ENCODE measurements at regions not wholly inside any gene's neighbourhood (a gene's known extent, or its start where the extent isn't known, plus 50 kb on each side); places are given as distances from the start of the nearest gene placed in this dataset.

- no peaks in the 10 kb centered on the region for H3K4me1 ChIP-seq (ENCODE audit: control insufficient read depth in 4 of 4, insufficient read depth in 4 of 4, low read length in 3 of 4)
Measured at GRCh38 chr10:108336836-108337235, 1172.3 kb upstream of the SORCS1 start.

GRCh38 chr10:108327706-108328105 lies 1163.2 kb upstream of the SORCS1 start:
- no peak overlapping the region for H3K4me3 ChIP-seq (ENCODE audit: low read depth in 1 of 3, low read length in 3 of 3)
- H3K27me3 ChIP-seq (ENCODE audit: control insufficient read depth in 4 of 4, insufficient read depth in 4 of 4, low read length in 3 of 4): no peaks in the 10 kb centered on the region
- H3K9me3 ChIP-seq (ENCODE audit: control insufficient read depth in 4 of 4, low read length in 3 of 4): no peaks in the 10 kb centered on the region
- DNase-seq (ENCODE audit: low spot score): no peak
- no peaks in the 10 kb centered on the region for H3K4me1 ChIP-seq (ENCODE audit: control insufficient read depth in 4 of 4, insufficient read depth in 4 of 4, low read length in 3 of 4)
- H3K36me3 ChIP-seq (ENCODE audit: control insufficient read depth in 4 of 4, insufficient read depth in 3 of 4, low read depth in 1 of 4, low read length in 3 of 4): no peaks in the 10 kb centered on the region
- TF ChIP-seq RXRA (IDR thresholded peaks at IDR 0.05) (no peak), RAD21 (IDR thresholded peaks at IDR 0.05) (no peak), MAX (IDR thresholded peaks at IDR 0.05) (no peak), SP1 (IDR thresholded peaks at IDR 0.05) (no peak), CTCF (IDR thresholded peaks at IDR 0.05; ENCODE audit: low read depth, low read length, missing input control) (no peak), YY1 (IDR thresholded peaks at IDR 0.05) (no peak), EGR1 (IDR thresholded peaks at IDR 0.05; ENCODE audit: low read depth in 2 of 2) (no peak), TAF1 (conservative IDR thresholded peaks at IDR 0.05) (no peak)
- H3K27ac ChIP-seq (ENCODE audit: low read depth in 1 of 2, low read length in 2 of 2): no peak overlapping the region
- H3K9ac ChIP-seq (ENCODE audit: low read depth in 1 of 2, low read length in 2 of 2): no peak overlapping the region
- 83% methylated on average over 3 of the region's 3 CpGs for WGBS

More at GRCh38 chr10:108336836-108337235, 1172.3 kb upstream of the SORCS1 start:
- Histone ChIP-seq H3K27ac (ENCODE audit: low read depth in 1 of 2, low read length in 2 of 2) (no peak overlapping the region), H3K27me3 (ENCODE audit: control insufficient read depth in 4 of 4, insufficient read depth in 4 of 4, low read length in 3 of 4) (no peaks in the 10 kb centered on the region), H3K9ac (ENCODE audit: low read depth in 1 of 2, low read length in 2 of 2) (no peak overlapping the region), H3K36me3 (ENCODE audit: control insufficient read depth in 4 of 4, insufficient read depth in 3 of 4, low read depth in 1 of 4, low read length in 3 of 4) (no peaks in the 10 kb centered on the region), H3K9me3 (ENCODE audit: control insufficient read depth in 4 of 4, low read length in 3 of 4) (no peaks in the 10 kb centered on the region), H3K4me3 (ENCODE audit: low read depth in 1 of 3, low read length in 3 of 3) (no peak overlapping the region)
- no peak for DNase-seq (ENCODE audit: low spot score)
- no peak for TF ChIP-seq RAD21 (IDR thresholded peaks at IDR 0.05)
- no peak for TF ChIP-seq SP1 (IDR thresholded peaks at IDR 0.05)
- TF ChIP-seq JUND (IDR thresholded peaks at IDR 0.05): no peak

- WGBS: 32% methylated on average over 3 of the region's 3 CpGs
Measured at GRCh38 chr10:108323274-108323798, 1158.8 kb upstream of the SORCS1 start.

More at GRCh38 chr10:108323274-108323798, 1158.8 kb upstream of the SORCS1 start:
- H3K27ac ChIP-seq (ENCODE audit: low read depth in 1 of 2, low read length in 2 of 2): no peak overlapping the region
- no peak overlapping the region for H3K4me3 ChIP-seq (ENCODE audit: low read depth in 1 of 3, low read length in 3 of 3)
- H3K9ac ChIP-seq (ENCODE audit: low read depth in 1 of 2, low read length in 2 of 2): no peak overlapping the region
- DNase-seq (ENCODE audit: low spot score): no peak
- H3K9me3 ChIP-seq (ENCODE audit: control insufficient read depth in 4 of 4, low read length in 3 of 4): no peaks in the 10 kb centered on the region
- no peaks in the 10 kb centered on the region for H3K4me1 ChIP-seq (ENCODE audit: control insufficient read depth in 4 of 4, insufficient read depth in 4 of 4, low read length in 3 of 4)
- H3K27me3 ChIP-seq (ENCODE audit: control insufficient read depth in 4 of 4, insufficient read depth in 4 of 4, low read length in 3 of 4): no peaks in the 10 kb centered on the region
- H3K36me3 ChIP-seq (ENCODE audit: control insufficient read depth in 4 of 4, insufficient read depth in 3 of 4, low read depth in 1 of 4, low read length in 3 of 4): no peaks in the 10 kb centered on the region
- TF ChIP-seq NR2F2 (IDR thresholded peaks at IDR 0.05) (no peak), CTCF (IDR thresholded peaks at IDR 0.05; ENCODE audit: low read depth, low read length, missing input control) (no peak), ZBTB33 (IDR thresholded peaks at IDR 0.05) (no peak), SP1 (IDR thresholded peaks at IDR 0.05) (no peak), YY1 (IDR thresholded peaks at IDR 0.05) (no peak), HNF4G (IDR thresholded peaks at IDR 0.05) (no peak), REST (IDR thresholded peaks at IDR 0.05) (no peak), RXRA (IDR thresholded peaks at IDR 0.05) (no peak), JUND (IDR thresholded peaks at IDR 0.05) (no peak), MAX (IDR thresholded peaks at IDR 0.05) (no peak), TAF1 (conservative IDR thresholded peaks at IDR 0.05) (no peak), ATF3 (IDR thresholded peaks at IDR 0.05) (no peak), HNF4A (conservative IDR thresholded peaks at IDR 0.05) (no peak), FOXA1 (IDR thresholded peaks at IDR 0.05) (no peak), GABPA (IDR thresholded peaks at IDR 0.05 in 1 of 2, conservative IDR thresholded peaks at IDR 0.05 in 1 of 2) (no peak), EGR1 (IDR thresholded peaks at IDR 0.05; ENCODE audit: low read depth in 2 of 2) (no peak)

Measured in liver (tissue), 8 donors.